ENCODE measurements at regions not wholly inside any gene's neighbourhood (a gene's known extent, or its start where the extent isn't known, plus 50 kb on each side); places are given as distances from the start of the nearest gene placed in this dataset.

DNA sequence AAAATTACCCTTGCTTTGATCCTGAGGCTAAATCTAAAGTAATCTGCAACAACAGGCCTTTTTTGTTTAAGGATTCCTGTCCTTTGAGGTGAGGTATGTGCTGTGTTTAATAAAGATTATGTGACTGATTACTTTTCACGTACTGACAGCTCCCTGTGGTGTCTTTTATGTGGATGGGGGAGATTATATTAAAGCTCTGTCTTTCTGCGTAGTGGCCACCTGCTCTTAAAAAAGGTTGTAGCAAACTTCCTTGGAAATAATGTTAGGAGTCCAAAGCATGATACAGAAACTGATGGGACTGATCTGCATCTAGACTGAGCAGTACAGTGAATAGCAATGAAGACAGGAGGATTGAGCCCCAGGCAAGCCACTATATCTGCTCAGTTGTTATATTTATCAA is 453.0 kb upstream of the GOLIM4 start:
- Histone ChIP-seq H3K36me3 (ENCODE audit: insufficient read depth, low read length) (no peaks in the 10 kb centered on the region), H3K9me3 (ENCODE audit: low read depth, low read length) (no peaks in the 10 kb centered on the region), H3K27ac (no peak overlapping the region), H3K4me3 (no peak overlapping the region), H3K9ac (ENCODE audit: insufficient read length) (no peak overlapping the region)
- TF ChIP-seq POLR2AphosphoS5 (IDR thresholded peaks at IDR 0.05; ENCODE audit: borderline replicate concordance, low read depth, low read length) (no peak), FOXP2 (optimal IDR thresholded peaks at IDR 0.05; ENCODE audit: control extremely low read depth, extremely low read length, insufficient read depth) (no peak), EZH2 (IDR thresholded peaks at IDR 0.05) (no peak)
- no peak for DNase-seq (ENCODE audit: low read depth, low spot score)

DNA sequence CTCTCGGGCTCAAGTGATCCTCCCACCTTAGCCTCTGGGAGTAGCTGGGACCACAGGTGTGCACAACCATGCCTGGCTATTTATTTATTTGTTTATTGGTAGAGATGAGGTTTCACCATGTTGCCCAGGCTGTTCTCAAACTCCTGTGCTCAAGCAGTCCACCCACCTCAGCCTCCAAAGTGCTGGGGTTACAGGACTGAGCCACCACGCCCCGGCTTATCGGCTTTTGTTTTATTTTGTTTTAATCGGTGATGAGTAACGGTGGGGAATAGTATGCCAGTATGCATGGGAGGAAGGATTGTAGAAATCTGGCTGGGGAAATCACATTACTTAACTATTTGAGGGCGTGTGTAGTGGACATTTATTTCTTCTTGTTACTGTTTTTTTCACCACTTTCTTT is 451.0 kb upstream of the GOLIM4 start:
- no peaks in the 10 kb centered on the region for H3K9me3 ChIP-seq (ENCODE audit: low read depth, low read length)

DNA sequence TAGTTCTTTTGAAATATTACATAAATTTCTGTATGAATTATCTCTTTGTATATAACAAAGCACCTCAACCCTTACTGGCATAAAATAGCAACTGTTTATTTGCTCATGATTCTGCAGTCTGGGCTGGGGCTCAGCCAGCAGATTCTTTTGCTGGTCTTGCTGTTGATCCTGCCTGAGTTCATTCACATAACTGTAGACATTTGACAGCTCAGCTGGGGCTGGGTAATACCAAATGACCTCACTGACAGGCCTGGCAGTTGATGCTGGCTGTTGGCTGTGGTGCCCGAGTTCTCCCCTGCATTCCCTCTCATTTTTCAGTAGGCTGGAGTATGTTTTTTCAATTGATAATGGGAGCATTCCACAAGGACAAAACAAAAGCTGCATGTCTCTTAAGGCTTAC is 449.9 kb upstream of the GOLIM4 start:
- TF ChIP-seq POLR2AphosphoS5 (IDR thresholded peaks at IDR 0.05; ENCODE audit: borderline replicate concordance, low read depth, low read length) (no peak), FOXP2 (optimal IDR thresholded peaks at IDR 0.05; ENCODE audit: control extremely low read depth, extremely low read length, insufficient read depth) (no peak), EZH2 (IDR thresholded peaks at IDR 0.05) (no peak)
- Histone ChIP-seq H3K36me3 (ENCODE audit: insufficient read depth, low read length) (no peaks in the 10 kb centered on the region), H3K9me3 (ENCODE audit: low read depth, low read length) (no peaks in the 10 kb centered on the region), H3K4me3 (no peak overlapping the region), H3K27ac (no peak overlapping the region), H3K9ac (ENCODE audit: insufficient read length) (no peak overlapping the region)
- DNase-seq (ENCODE audit: low read depth, low spot score) = no peak

More for the DNA sequence above, 451.0 kb upstream of the GOLIM4 start:
- TF ChIP-seq POLR2AphosphoS5 (IDR thresholded peaks at IDR 0.05; ENCODE audit: borderline replicate concordance, low read depth, low read length) = no peak
- TF ChIP-seq EZH2 (IDR thresholded peaks at IDR 0.05) = no peak
- no peak for TF ChIP-seq FOXP2 (optimal IDR thresholded peaks at IDR 0.05; ENCODE audit: control extremely low read depth, extremely low read length, insufficient read depth)
- no peak overlapping the region for H3K9ac ChIP-seq (ENCODE audit: insufficient read length)
- DNase-seq (ENCODE audit: low read depth, low spot score) = no peak
- no peaks in the 10 kb centered on the region for H3K36me3 ChIP-seq (ENCODE audit: insufficient read depth, low read length)
- H3K27ac ChIP-seq = no peak overlapping the region
- no peak overlapping the region for H3K4me3 ChIP-seq

DNA sequence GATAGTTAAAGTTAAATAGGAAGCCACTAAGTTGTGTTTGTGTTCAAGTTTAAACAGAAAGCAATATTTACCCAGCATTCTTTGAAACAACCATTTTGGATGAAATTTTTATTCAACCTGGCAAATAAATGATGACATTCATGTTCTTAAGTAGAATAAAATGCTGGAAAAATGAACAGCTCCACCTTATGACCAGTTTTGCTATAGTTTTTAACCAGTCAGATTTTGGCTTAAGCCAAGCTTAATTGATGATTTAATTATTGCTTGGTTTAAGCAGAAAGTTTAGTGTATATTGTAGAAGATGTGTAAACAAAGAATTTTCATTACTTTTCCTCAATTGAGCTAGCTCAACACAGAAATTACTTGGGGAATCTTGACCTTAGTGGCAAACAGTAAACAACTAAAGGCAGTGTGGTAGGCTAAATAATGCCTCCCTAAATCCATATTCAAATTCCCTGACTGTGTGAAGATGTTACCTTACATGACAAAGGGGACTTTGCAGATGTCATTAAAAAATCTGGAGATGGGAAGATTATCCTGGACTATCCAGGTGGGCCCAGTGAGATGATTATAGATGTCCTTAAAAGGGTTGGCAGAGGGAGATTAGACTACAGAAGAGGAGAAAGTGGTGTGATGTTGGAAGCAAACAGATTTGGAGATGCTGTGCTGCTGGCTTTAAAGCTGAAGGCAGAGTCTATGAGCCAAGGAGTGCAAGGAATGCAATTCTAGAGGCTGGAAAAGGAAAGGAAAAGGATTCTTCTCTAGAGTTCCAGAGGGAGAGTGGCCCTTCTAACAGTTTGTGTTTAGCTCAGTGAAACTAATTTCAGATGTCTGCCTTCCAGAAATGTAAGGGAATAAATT is 448.6 kb upstream of the GOLIM4 start:
- Histone ChIP-seq H3K9ac (ENCODE audit: insufficient read length) (no peak overlapping the region), H3K9me3 (ENCODE audit: low read depth, low read length) (no peaks in the 10 kb centered on the region), H3K4me3 (no peak overlapping the region), H3K36me3 (ENCODE audit: insufficient read depth, low read length) (no peaks in the 10 kb centered on the region), H3K27ac (no peak overlapping the region)
- DNase-seq (ENCODE audit: low read depth, low spot score) = no peak
- no peak for TF ChIP-seq POLR2AphosphoS5 (IDR thresholded peaks at IDR 0.05; ENCODE audit: borderline replicate concordance, low read depth, low read length)
- no peak for TF ChIP-seq EZH2 (IDR thresholded peaks at IDR 0.05)
- no peak for TF ChIP-seq FOXP2 (optimal IDR thresholded peaks at IDR 0.05; ENCODE audit: control extremely low read depth, extremely low read length, insufficient read depth)

DNA sequence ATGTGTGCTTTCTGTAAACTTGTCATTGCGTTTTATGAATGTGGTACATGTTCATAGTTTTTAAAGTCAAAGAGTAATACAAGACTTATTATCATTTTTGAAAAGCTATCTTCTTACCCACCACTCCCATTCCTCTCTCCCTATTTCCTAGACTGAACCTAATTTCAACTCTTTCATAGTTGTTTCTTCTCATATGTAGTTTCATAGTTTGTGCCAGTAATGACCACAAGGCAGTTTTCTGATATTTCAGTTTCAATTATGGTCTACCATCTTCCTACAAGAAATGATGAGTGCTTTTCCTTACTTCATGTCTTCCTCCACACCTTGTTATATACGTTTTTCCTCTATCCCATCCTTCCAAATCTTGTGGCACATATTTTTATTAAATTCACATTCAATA is 445.0 kb upstream of the GOLIM4 start:
- no peak overlapping the region for H3K27ac ChIP-seq
- H3K9me3 ChIP-seq (ENCODE audit: low read depth, low read length) = no peaks in the 10 kb centered on the region
- H3K9ac ChIP-seq (ENCODE audit: insufficient read length) = no peak overlapping the region
- no peak for DNase-seq (ENCODE audit: low read depth, low spot score)
- no peak for TF ChIP-seq POLR2AphosphoS5 (IDR thresholded peaks at IDR 0.05; ENCODE audit: borderline replicate concordance, low read depth, low read length)
- no peak for TF ChIP-seq EZH2 (IDR thresholded peaks at IDR 0.05)
- TF ChIP-seq FOXP2 (optimal IDR thresholded peaks at IDR 0.05; ENCODE audit: control extremely low read depth, extremely low read length, insufficient read depth) = no peak
- no peaks in the 10 kb centered on the region for H3K36me3 ChIP-seq (ENCODE audit: insufficient read depth, low read length)
- no peak overlapping the region for H3K4me3 ChIP-seq

DNA sequence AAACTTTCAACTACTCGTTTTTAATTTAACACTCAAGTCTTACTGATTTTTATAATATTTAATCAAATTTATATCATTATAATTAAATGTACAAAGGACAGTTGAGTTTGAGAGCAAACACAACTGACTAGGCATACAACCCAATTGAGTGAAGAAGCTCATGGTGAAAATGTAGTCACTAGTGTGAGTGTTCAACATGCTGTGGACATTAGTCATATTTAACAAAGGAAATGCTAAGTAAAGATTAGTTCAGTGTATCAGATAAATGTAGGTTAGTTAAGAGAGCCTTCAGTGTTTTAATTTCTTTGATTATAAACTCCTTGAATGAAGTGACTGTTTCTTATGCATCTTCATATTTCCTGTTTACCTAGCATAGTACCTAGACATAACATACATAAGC is 444.2 kb upstream of the GOLIM4 start:
- Histone ChIP-seq H3K9ac (ENCODE audit: insufficient read length) (no peak overlapping the region), H3K4me3 (no peak overlapping the region), H3K27ac (no peak overlapping the region), H3K36me3 (ENCODE audit: insufficient read depth, low read length) (no peaks in the 10 kb centered on the region), H3K9me3 (ENCODE audit: low read depth, low read length) (no peaks in the 10 kb centered on the region)
- TF ChIP-seq POLR2AphosphoS5 (IDR thresholded peaks at IDR 0.05; ENCODE audit: borderline replicate concordance, low read depth, low read length) (no peak), FOXP2 (optimal IDR thresholded peaks at IDR 0.05; ENCODE audit: control extremely low read depth, extremely low read length, insufficient read depth) (no peak), EZH2 (IDR thresholded peaks at IDR 0.05) (no peak)
- no peak for DNase-seq (ENCODE audit: low read depth, low spot score)

DNA sequence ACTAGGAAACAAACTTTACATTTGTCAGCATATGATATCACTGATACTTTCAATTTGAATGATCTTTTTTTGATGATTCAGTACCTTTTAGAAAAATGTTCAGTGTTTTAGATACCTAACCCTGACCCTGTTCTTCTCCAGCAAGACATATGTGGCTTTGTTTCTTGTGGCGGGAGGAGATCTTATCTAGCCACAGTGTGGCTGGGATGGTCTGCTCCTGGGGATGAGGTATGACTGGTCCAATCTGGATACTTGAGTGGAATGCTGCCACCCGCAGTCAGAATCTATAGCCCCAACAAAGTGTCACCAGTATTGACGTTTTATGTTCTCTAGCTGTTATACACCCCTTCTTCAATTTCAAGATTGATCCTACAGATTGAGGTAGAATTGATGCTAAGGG is 439.0 kb upstream of the GOLIM4 start:
- Histone ChIP-seq H3K36me3 (ENCODE audit: insufficient read depth, low read length) (no peaks in the 10 kb centered on the region), H3K4me3 (no peak overlapping the region), H3K27ac (no peak overlapping the region), H3K9me3 (ENCODE audit: low read depth, low read length) (no peaks in the 10 kb centered on the region), H3K9ac (ENCODE audit: insufficient read length) (no peak overlapping the region)
- no peak for DNase-seq (ENCODE audit: low read depth, low spot score)
- TF ChIP-seq POLR2AphosphoS5 (IDR thresholded peaks at IDR 0.05; ENCODE audit: borderline replicate concordance, low read depth, low read length) = no peak
- no peak for TF ChIP-seq EZH2 (IDR thresholded peaks at IDR 0.05)
- no peak for TF ChIP-seq FOXP2 (optimal IDR thresholded peaks at IDR 0.05; ENCODE audit: control extremely low read depth, extremely low read length, insufficient read depth)

DNA sequence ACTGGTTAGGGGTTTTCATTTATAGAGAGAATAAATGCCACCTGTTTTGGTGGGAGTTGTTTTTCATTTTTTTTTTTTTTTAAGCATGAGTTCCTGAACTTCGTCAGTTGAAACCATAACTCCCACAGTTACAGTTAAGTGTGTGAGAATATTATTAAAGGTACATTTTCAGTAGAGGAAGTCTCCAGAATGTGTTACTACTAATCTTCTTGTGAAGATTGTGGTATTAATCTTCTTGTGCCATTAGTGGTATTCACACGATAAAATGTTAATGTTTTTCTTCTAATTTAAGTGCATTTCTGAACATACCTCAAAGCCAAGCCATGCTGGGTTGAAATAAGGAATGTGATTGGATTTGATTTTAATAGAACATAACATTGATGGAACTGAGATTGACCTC is 437.9 kb upstream of the GOLIM4 start:
- H3K27ac ChIP-seq = no peak overlapping the region
- TF ChIP-seq FOXP2 (optimal IDR thresholded peaks at IDR 0.05; ENCODE audit: control extremely low read depth, extremely low read length, insufficient read depth) (no peak), EZH2 (IDR thresholded peaks at IDR 0.05) (no peak), POLR2AphosphoS5 (IDR thresholded peaks at IDR 0.05; ENCODE audit: borderline replicate concordance, low read depth, low read length) (no peak)
- no peak overlapping the region for H3K4me3 ChIP-seq
- no peaks in the 10 kb centered on the region for H3K36me3 ChIP-seq (ENCODE audit: insufficient read depth, low read length)
- H3K9ac ChIP-seq (ENCODE audit: insufficient read length) = no peak overlapping the region
- DNase-seq (ENCODE audit: low read depth, low spot score) = no peak
- no peaks in the 10 kb centered on the region for H3K9me3 ChIP-seq (ENCODE audit: low read depth, low read length)
